H54 (cell line): ENCODE measurements at regions not wholly inside any gene's neighbourhood (a gene's known extent, or its start where the extent isn't known, plus 50 kb on each side); places are given as distances from the start of the nearest gene placed in this dataset.
"Not testable (repeated sequence)": the region's sequence is repeated elsewhere in the genome, so short reads cannot be mapped to it uniquely, and the experiment has no call there.

Experiments used
- DNase-seq: peaks from one replicate; pipeline ENCODE4 v3.0.0; 2011; ENCODE audit warnings: low spot score, mixed read lengths; ENCODE audit not compliant: insufficient read length
- FAIRE-seq: peaks from 3 replicates; lab custom pipeline; 2011; peaks lifted over from hg19 to GRCh38; lab: Jason Lieb, UNC
- POLR2A ChIP-seq: IDR thresholded peaks from 2 replicates; pipeline ENCODE4 v1.6.1; 2011; ENCODE audit warnings: low read depth, mild to moderate bottlenecking, low read length

DNA sequence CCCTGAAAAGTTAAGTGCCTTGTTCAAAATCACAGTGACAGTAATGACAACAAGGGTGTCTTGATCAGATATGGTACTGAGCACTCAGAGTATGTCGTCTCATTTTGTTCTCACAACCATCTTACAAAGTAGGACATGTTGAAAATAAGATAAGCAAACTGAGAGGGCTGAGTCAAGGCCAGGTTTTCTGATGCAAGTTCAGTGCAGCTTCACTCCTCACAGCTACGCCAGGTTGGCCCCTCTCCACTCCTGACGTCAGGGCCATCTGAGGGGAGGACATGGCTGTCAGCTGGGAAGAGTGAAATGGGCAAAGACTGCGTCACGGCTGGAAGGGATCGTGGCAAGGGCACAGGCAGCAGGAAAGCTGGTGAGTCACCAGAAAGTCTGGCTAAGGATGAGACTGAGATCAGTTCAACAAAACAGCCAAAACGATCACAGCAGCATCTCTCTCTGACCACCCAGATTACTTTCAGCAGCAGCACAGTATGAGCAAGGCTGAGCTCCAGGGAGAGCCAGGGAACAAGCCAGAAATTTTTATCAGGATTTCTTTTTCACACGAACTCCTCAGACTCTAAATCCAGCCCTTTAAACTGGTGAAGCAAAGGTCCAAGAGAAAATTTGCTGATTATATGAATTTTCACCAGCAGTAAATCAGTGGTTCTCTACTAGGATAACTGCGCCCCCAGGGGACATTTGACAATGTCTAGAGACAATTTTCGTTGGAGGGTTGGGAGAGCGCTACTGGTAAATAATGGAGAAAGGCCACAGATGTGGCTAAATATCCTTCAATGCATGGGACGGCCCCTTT is 297.9 kb upstream of the AMIGO2 start:
- FAIRE-seq (peak; percentile 100), DNase-seq (peak; percentile 63)
- TF ChIP-seq POLR2A = no peak

DNA sequence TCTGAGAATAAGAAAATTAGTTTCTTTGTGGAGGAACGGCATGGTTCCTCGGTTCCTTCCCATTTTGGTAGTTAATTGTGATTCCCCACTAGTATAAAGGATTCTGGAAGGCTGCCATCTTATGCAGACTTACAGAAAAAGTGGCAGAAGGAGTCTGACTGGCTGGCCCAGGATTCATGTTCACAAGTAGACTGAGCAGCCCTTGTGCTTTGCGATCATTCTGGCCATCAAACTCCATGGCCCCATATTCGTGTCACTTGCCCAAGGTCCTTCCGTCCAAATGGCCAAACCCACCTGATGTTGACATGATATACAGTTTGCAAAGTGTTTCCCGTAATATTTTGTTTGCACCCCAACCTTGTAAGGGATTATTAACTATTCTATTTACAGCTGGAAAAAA is 297.2 kb upstream of the AMIGO2 start:
- TF ChIP-seq POLR2A = no peak
- no peak for FAIRE-seq
- no peak for DNase-seq

DNA sequence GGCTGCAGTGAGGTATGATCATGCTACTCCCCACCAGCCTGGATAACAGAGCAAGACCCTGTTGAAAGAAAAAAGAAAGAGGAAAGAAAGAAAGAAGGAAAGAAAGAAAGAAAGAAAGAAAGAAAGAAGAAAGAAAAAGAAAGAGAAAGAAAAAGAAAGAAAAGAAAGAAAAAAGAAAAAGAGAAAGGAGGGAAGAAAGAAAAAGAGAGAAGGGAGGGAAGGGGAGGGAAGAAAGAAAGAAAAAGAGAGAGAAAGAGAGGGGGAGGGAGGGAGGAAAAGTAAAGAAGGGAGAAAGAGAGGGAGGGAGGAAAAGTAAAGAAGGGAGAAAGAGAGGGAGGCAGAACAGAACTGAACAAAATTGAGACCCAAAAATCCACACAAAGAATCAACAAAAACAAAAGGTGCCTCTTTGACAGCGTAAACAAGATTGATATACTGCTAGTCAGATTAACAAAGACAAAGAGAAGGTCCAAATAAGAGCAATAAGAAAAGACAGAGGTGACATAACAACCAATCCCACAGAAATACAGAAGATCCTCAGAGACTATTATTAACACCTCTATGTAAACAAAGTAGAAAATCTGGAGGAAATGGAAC is 293.9 kb upstream of the AMIGO2 start:
- DNase-seq = no peak
- FAIRE-seq = no peak
- TF ChIP-seq POLR2A = no peak

DNA sequence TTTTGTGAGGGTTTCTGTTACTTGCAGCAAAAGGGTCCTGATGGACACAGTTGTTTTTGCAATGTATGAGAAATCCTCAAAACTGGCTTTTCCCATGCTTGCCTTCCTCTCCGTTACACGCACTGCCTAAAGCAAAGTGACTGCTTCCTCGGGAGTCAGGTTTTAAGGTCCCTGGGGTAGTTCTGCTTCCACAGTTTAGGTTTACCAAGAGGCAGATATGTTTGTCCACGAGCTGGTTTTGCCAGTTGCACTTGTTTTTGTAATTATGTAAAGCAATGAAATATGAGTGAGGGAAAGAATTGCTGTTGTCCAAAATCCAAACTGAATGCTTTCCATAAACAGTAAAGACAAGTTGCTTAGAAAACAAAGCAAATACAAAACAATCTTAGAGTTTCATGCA is 290.7 kb upstream of the AMIGO2 start:
- no peak for DNase-seq
- TF ChIP-seq POLR2A = no peak
- no peak for FAIRE-seq

DNA sequence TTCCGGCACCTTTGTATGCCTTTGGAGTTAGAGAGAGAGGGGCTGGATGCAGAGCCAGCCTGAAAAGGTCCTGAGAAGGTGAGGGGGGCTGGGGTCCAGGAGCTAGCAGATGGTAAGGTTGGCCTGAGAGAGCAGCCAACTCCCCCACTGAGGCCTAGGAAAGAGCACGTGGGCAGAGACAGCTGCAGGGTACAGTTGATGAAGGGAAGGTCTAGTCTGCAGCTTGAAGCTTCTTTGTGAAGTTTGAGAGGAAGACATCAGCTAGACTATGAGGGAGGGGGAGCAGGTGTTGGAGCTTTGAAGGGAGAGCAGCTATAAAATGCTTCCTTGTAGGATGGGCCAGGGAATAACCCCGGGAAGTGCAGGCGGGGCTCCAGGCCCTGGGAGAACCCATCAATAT is 289.3 kb upstream of the AMIGO2 start:
- DNase-seq (no peak), FAIRE-seq (no peak)
- no peak for TF ChIP-seq POLR2A

DNA sequence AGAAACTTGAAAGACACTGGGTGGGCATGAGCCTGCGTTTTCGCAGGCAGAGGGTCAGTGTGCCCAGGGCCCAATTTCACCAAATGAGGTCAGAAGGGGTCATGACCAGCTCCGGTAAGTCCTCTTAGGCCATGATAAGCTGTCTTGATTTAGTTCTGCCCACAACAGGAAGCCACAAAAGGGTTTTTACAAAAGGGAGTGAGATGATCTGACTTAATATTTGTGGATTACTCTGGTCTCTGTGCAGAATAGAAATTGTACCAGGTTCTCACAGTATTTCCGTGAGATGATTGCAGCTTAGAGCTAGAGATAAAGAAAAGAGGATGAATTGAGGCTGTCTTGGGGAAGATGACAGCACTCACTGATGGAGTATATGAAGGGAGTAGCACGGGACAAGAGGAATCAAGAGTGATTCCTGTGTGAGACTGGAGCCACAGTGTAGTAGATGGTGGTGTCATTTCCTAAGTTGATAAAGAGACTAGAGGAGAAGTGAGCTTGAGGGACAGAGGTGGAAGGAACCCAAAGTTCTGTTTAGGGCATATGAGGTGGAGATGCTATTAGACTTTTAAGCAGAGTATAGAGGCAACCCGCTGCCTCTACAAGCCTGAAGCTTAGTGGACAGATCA is 288.3 kb upstream of the AMIGO2 start:
- no peak for TF ChIP-seq POLR2A
- DNase-seq = no peak
- no peak for FAIRE-seq

DNA sequence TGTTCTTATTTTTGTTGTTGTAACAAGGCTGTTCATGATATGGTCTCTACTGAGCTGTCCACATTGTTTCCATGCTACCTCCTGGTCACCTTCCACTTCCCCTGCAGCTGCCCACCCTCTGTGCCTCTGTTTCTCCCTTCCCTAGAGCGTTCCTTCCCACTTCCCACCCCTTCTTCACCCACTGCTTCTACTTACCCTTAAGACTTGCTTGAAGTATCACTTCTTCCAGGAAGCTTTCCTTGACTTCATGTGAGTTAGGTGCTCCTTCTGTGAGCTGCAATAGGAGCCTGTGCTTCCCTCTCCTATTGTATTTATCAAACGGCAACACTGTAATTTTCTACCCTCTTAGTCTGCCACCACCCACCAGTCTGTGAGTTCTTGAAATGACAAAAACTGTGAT is 286.8 kb upstream of the AMIGO2 start:
- no peak for TF ChIP-seq POLR2A
- no peak for DNase-seq
- FAIRE-seq = no peak

DNA sequence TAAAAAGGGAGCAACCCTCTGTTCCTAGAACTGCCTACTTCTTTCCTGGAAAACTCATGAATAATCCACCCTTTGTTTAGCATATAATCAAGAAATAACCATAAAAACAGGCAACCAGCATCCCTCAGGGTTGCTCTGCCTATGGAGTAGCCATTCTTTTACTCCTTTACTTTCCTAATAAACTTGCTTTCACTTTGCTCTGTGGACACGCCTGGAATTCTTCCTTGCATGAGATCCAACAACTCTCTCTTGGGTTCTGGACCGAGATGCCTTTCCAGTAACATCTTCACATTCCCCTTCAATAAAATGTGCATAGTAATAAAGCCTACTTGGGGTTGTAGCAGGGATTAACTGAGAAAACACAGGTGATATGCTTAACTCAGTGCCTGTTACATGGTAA is 286.4 kb upstream of the AMIGO2 start:
- DNase-seq (no peak), FAIRE-seq (no peak)
- TF ChIP-seq POLR2A = no peak

DNA sequence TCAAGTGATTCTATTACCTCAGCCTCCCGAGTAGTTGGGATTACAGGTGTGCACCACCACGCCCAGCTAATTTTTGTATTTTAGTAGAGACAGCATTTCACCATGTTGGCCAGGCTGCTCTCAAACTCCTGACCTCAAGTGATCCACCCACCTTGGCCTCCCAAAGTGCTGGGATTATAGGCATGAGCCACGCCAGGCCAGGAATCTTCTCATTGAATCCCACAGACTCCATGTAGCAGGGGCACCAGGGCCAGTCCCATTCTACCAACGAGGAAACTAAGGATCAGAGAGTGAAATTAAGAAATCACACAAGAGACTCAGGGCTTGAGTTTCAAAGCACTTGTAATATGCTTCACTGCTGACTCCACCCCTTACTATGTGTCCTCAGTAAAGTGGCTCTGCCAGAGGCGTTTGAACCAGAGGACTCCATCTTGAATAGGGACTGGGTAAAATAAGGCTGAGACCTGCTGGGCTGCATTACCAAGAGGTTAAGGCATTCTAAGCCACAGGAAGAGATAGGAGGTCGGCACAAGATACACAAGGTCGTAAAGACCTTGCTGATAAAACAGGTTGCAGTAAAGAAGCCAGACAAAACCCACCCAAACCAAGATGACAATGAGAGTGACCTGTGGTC is 285.8 kb upstream of the AMIGO2 start:
- not testable (repeated sequence) for FAIRE-seq, DNase-seq

DNA sequence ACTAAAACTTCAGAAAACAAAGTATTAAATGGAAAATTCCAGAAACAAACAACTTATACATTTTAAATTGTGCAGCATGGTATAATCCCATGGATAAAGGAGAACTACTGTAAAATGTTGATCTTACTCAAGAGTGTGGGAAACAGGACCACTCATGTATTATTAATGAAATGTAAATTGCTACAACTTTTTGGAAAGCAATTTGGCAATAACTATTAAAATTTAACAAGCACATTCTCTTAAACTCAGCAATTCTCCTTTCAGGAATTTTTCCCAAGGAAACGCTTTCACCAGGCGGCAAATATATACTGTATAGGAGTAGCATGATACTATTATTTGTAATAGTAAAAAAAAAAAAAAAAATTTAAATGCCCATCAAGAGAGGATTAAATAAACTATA is 284.5 kb upstream of the AMIGO2 start:
- no peak for DNase-seq
- no peak for TF ChIP-seq POLR2A

DNA sequence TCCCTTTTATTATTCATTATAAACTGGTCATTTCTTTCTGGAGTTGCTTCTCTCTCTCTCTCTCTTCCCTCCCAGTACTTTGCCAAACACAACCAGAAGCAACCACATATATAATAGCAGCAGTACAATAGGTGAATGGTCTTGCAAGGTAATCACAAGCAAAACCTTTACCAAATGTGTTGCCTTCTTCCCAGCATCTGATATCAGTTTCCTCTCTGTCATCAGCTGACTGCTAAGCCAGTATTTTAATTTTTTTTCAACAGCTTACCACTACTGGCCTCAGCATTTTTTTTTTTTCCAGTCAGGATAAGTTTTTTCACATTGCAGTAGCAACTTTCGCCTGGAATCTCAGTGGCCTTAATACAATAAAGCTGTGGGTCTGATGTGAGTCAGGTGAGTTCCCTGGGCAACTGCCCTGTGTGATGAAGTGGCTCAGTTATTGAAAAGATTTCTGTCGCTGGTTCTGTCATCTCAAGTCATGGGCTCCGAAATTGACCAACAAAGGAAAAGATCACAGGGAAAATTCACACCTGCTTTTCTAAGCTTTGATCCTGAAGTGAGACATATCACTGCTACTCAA is 282.5 kb upstream of the AMIGO2 start:
- DNase-seq (no peak), FAIRE-seq (no peak)
- TF ChIP-seq POLR2A = no peak

More for the DNA sequence above, 284.5 kb upstream of the AMIGO2 start:
- no peak for FAIRE-seq

DNA sequence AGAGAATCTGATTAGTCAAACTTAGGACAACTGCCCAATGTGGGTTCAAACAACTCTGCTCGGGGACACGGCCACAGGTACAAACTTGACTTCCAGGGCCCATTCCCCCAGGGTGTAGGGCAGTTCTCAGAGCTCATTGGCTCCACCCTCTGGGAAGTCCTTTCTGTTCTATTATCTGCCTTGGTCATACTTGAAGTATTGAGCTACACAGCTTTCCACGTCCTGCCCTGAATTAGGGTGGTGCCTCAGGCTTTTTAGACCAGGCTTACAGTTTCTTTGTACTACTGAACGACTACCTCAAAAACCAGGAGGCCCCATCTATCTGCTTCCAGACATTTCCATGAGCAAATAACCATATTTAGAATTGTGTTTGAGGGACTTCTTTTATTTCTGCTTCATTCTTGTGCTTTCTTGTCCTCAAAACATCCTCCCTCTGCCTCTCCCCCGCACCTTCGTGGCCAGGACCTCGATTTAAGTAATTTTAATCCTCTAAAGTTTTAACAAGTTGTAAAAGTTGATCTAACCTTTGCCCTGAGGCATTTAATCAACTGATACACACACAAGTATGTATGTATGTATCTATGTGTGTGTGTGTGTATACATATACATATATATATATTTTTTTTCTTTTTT is 281.7 kb upstream of the AMIGO2 start:
- DNase-seq (no peak), FAIRE-seq (peak; percentile 84)
- TF ChIP-seq POLR2A = no peak

DNA sequence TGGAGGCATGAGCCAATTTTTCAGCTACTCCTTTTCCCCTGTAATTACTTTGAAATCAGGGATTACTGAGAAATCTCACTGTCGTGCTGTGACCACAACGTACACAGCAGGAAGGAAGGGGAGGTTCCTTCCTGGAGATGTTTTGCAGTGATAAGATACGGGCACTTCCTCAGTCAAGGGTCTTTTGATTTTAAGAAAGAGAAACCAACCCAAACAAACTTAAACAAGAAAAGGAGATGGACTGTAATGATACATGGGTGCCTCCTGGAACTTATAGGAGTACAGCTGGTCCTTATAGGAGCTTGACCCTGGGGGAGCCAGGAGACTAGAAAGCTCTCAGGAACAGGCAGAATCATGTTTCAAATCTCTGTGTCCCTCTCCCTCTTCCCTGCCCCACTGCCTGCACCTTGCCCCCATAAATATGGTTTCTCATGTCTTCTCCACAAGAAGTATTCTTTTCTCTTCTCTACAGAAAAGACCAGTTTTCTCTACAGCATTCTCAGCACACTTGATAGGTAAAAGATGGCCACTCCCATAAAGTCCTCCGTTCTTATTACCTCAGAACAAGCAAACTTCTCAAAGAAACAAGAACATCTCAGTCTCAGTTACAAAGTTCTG is 281.1 kb upstream of the AMIGO2 start:
- no peak for TF ChIP-seq POLR2A
- DNase-seq (no peak), FAIRE-seq (peak; percentile 64)

DNA sequence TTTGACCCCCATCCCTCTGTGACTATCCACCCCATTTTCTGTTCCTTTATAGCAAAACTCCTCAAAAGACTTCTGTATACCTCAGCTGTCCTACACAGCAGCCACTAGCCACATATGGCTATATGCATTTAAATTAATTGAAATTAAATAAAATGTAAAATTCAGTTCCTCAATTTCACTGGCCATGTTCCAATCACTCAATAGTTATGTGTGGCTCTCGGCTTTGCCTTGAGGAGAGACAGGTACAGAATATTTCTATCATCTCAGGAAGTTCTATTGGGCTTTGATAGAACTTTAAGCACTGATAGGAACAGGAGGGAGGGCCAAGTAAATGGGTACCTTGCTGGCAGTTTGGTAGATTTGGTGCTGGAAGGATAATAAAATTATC is 280.3 kb upstream of the AMIGO2 start:
- FAIRE-seq (no peak), DNase-seq (no peak)
- no peak for TF ChIP-seq POLR2A
